IMR-90 (cell line): ENCODE measurements at regions not wholly inside any gene's neighbourhood (a gene's known extent, or its start where the extent isn't known, plus 50 kb on each side); places are given as distances from the start of the nearest gene placed in this dataset.
"Not testable (repeated sequence)": the region's sequence is repeated elsewhere in the genome, so short reads cannot be mapped to it uniquely, and the experiment has no call there.

Experiments
- ATAC-seq: fragments of 200-7000 bp; cut with Tn5 transposase; 2 replicates; pipeline ENCODE4 v1.9.1; 2020; ENCODE audit warnings: low read depth, mild to moderate bottlenecking, moderate library complexity
- BruUV-seq: library from RNA; stranded (reverse); fragments of 400-500 nt; replicated peaks from 2 replicates; lab custom pipeline; 2021; lab: Mats Ljungman, UMichigan
- CTCF ChIA-PET: fragments of 300-600 bp; formaldehyde crosslinking; extraction: SDS; loops from one replicate; lab custom pipeline; 2021; ENCODE audit warnings: antibody characterized with exemption; lab: Yijun Ruan, JAX
- POLR2A ChIA-PET: fragments of 300-600 bp; sonication (Branson Sonifier 250); formaldehyde crosslinking; loops from one replicate; lab custom pipeline; 2022; ENCODE audit warnings: antibody characterized with exemption; ENCODE audit not compliant: unreplicated experiment; lab: Charles Lee
- DNase-seq: peaks from one replicate; pipeline ENCODE4 v3.0.0; 2013
- H2AFZ ChIP-seq: replicated peaks from 2 replicates; pipeline ENCODE3; 2013; ENCODE audit warnings: low read length, mild to moderate bottlenecking; ENCODE audit not compliant: poor library complexity
- H2AK5ac ChIP-seq: 2 replicates; pipeline ENCODE4 v1.6.1; 2013; ENCODE audit warnings: low read depth, low read length, inconsistent platforms
- H2AK9ac ChIP-seq: replicated peaks from 2 replicates; pipeline ENCODE3; 2013; ENCODE audit warnings: mild to moderate bottlenecking, low read depth, low read length, moderate library complexity; ENCODE audit not compliant: poor library complexity
- H2BK120ac ChIP-seq: 2 replicates; pipeline ENCODE4 v1.6.1; 2013; ENCODE audit warnings: low read depth, low read length, inconsistent platforms
- H2BK15ac ChIP-seq: 3 replicates; pipeline ENCODE4 v1.6.1; 2013; ENCODE audit warnings: low read depth, low read length, inconsistent platforms
- H2BK20ac ChIP-seq: 2 replicates; pipeline ENCODE4 v1.6.1; 2013; ENCODE audit warnings: low read depth, mild to moderate bottlenecking, inconsistent platforms, low read length, moderate library complexity
- H2BK5ac ChIP-seq: 2 replicates; pipeline ENCODE4 v1.6.1; 2013; ENCODE audit warnings: mild to moderate bottlenecking, low read depth, low read length, inconsistent platforms; ENCODE audit not compliant: poor library complexity, severe bottlenecking
- H3K14ac ChIP-seq: replicated peaks from 2 replicates; pipeline ENCODE4 v1.6.1; 2013; ENCODE audit warnings: low read depth, low read length, inconsistent platforms
- H3K18ac ChIP-seq: 2 replicates; pipeline ENCODE4 v1.6.1; 2013; ENCODE audit warnings: low read depth, low read length, control low read depth
- H3K23ac ChIP-seq: 2 replicates; pipeline ENCODE4 v1.6.1; 2013; ENCODE audit warnings: low read depth, low read length, inconsistent platforms
- H3K27ac ChIP-seq: 2 replicates; pipeline ENCODE4 v1.5.1; 2013; ENCODE audit warnings: mild to moderate bottlenecking, control low read depth, low read length; ENCODE audit not compliant: insufficient read depth
- H3K27me3 ChIP-seq: 2 replicates; pipeline ENCODE4 v1.6.1; 2013; ENCODE audit warnings: low read length; ENCODE audit not compliant: control insufficient read depth, insufficient read depth
- H3K36me3 ChIP-seq: 2 replicates; pipeline ENCODE4 v1.6.1; 2013; ENCODE audit warnings: low read length, mixed read lengths; ENCODE audit not compliant: control insufficient read depth, insufficient read depth
- H3K4ac ChIP-seq: 2 replicates; pipeline ENCODE4 v1.6.1; 2013; ENCODE audit warnings: low read depth, low read length, inconsistent platforms
- H3K4me1 ChIP-seq: 2 replicates; pipeline ENCODE4 v1.6.1; 2013; ENCODE audit warnings: low read length, mixed read lengths; ENCODE audit not compliant: control insufficient read depth, insufficient read depth
- H3K4me2 ChIP-seq: 2 replicates; pipeline ENCODE4 v1.6.1; 2013; ENCODE audit warnings: low read depth, mild to moderate bottlenecking, control low read depth, low read length, moderate library complexity
- H3K4me3 ChIP-seq: 2 replicates; pipeline ENCODE4 v1.5.1; 2013; ENCODE audit warnings: low read depth, mild to moderate bottlenecking, control low read depth, low read length, moderate library complexity; ENCODE audit not compliant: insufficient read depth
- H3K56ac ChIP-seq: 2 replicates; pipeline ENCODE4 v1.6.1; 2013; ENCODE audit warnings: low read length, inconsistent platforms; ENCODE audit not compliant: insufficient read depth; ENCODE audit errors: extremely low read depth
- H3K79me1 ChIP-seq, 2 experiments: 2 replicates each; pipeline ENCODE4 v1.6.1; 2013; ENCODE audit warnings: low read length in 2 of 2, inconsistent platforms in 1 of 2, low read depth in 1 of 2
- H3K9ac ChIP-seq: 2 replicates; pipeline ENCODE4 v1.6.1; 2013; ENCODE audit warnings: low read depth, low read length, control low read depth
- H3K9me1 ChIP-seq: 2 replicates; pipeline ENCODE4 v1.6.1; 2013; ENCODE audit warnings: low read length, inconsistent platforms; ENCODE audit not compliant: insufficient read depth
- H3K9me3 ChIP-seq: 2 replicates; pipeline ENCODE4 v1.6.1; 2013; ENCODE audit warnings: low read length; ENCODE audit not compliant: control insufficient read depth, insufficient read depth
- H4K20me1 ChIP-seq: 2 replicates; pipeline ENCODE4 v1.6.1; 2013; ENCODE audit warnings: low read length, inconsistent platforms; ENCODE audit not compliant: insufficient read depth
- H4K5ac ChIP-seq: 2 replicates; pipeline ENCODE4 v1.6.1; 2013; ENCODE audit warnings: mild to moderate bottlenecking, low read depth, low read length, control low read depth
- H4K8ac ChIP-seq, 2 experiments: 2 replicates each; pipeline ENCODE4 v1.6.1; 2013; ENCODE audit warnings: low read depth in 2 of 2, low read length in 2 of 2, control low read depth in 1 of 2, inconsistent platforms in 1 of 2
- H4K91ac ChIP-seq: 2 replicates; pipeline ENCODE4 v1.6.1; 2013; ENCODE audit warnings: low read depth, low read length, inconsistent platforms; ENCODE audit not compliant: insufficient read depth
- WGBS, 2 experiments: methylation state at CpG; one replicate each; pipeline versions ENCODE4 v1.1.5 to v1.1.7; 2013; ENCODE audit warnings: missing lambda C conversion rate in 2 of 2; ENCODE audit not compliant: insufficient read length in 1 of 2; ENCODE audit errors: extremely low coverage in 2 of 2; 5-methylcytosine and 5-hydroxymethylcytosine counted together
- dilution Hi-C: fragments of 300-500 bp; cut with HindIII; formaldehyde crosslinking; loops from one replicate; pipeline ENCODE4 v1.14.3; 2018; ENCODE audit warnings: low sequenced_read_pairs; ENCODE audit not compliant: unreplicated experiment
- in situ Hi-C: fragments of 300-500 bp; cut with MboI; formaldehyde crosslinking; loops from 3 replicates; pipeline ENCODE4 v1.14.3; 2019; ENCODE audit warnings: low sequenced_read_pairs, inconsistent platforms, mixed read lengths
- intact Hi-C: fragments of 100-400 bp; cut with micrococcal nuclease; formaldehyde crosslinking; loops from 2 replicates; pipeline ENCODE4 v1.10.0; 2022

- H4K20me1 ChIP-seq, intact Hi-C loops, H4K91ac ChIP-seq, BruUV-seq, H3K27ac ChIP-seq, H3K56ac ChIP-seq, H3K79me1 ChIP-seq, in situ Hi-C loops, H3K36me3 ChIP-seq, H3K4ac ChIP-seq, H3K4me3 ChIP-seq, H3K4me1 ChIP-seq, H2BK120ac ChIP-seq, H2AK5ac ChIP-seq, H3K18ac ChIP-seq, H2BK20ac ChIP-seq, H3K4me2 ChIP-seq, H4K5ac ChIP-seq, ATAC-seq, H2BK5ac ChIP-seq, DNase-seq, H3K9me1 ChIP-seq, CTCF ChIA-PET, H2AFZ ChIP-seq, H3K23ac ChIP-seq, H2AK9ac ChIP-seq, H3K9ac ChIP-seq, H2BK15ac ChIP-seq, H3K14ac ChIP-seq, POLR2A ChIA-PET, H4K8ac ChIP-seq, H3K27me3 ChIP-seq, dilution Hi-C loops: not testable (repeated sequence)
- H3K9me3 ChIP-seq = peaks cover 17% of the 10 kb centered on the region
- 20% methylated on average over 1 of the region's 2 CpGs; no CpG with 5 or more reads in 1 of the 2 experiments for WGBS, 2 experiments
These were observed 638.3 kb upstream of the TPTE start for GRCh38 chr21:9883047-9883446.

GRCh38 chr21:9883571-9884282 is 637.7 kb upstream of the TPTE start:
- H2AFZ ChIP-seq, H3K27me3 ChIP-seq, DNase-seq, H3K27ac ChIP-seq, H2BK5ac ChIP-seq, H4K20me1 ChIP-seq, H2AK9ac ChIP-seq, H4K5ac ChIP-seq, dilution Hi-C loops, H3K14ac ChIP-seq, H3K4ac ChIP-seq, H4K91ac ChIP-seq, H3K23ac ChIP-seq, H2AK5ac ChIP-seq, intact Hi-C loops, H3K36me3 ChIP-seq, H3K9ac ChIP-seq, H2BK20ac ChIP-seq, in situ Hi-C loops, ATAC-seq, H4K8ac ChIP-seq, BruUV-seq, H3K4me2 ChIP-seq, H3K56ac ChIP-seq, H3K18ac ChIP-seq, CTCF ChIA-PET, H3K4me1 ChIP-seq, H2BK15ac ChIP-seq, H3K4me3 ChIP-seq, H2BK120ac ChIP-seq, H3K79me1 ChIP-seq, H3K9me1 ChIP-seq, POLR2A ChIA-PET: not testable (repeated sequence)
- 33% methylated on average over 1 of the region's 2 CpGs; no CpG with 5 or more reads in 1 of the 2 experiments for WGBS, 2 experiments
- peaks cover 17% of the 10 kb centered on the region for H3K9me3 ChIP-seq
